ENCODE measurements at regions not wholly inside any gene's neighbourhood (a gene's known extent, or its start where the extent isn't known, plus 50 kb on each side); places are given as distances from the start of the nearest gene placed in this dataset.

- TF ChIP-seq, protein P1, sequence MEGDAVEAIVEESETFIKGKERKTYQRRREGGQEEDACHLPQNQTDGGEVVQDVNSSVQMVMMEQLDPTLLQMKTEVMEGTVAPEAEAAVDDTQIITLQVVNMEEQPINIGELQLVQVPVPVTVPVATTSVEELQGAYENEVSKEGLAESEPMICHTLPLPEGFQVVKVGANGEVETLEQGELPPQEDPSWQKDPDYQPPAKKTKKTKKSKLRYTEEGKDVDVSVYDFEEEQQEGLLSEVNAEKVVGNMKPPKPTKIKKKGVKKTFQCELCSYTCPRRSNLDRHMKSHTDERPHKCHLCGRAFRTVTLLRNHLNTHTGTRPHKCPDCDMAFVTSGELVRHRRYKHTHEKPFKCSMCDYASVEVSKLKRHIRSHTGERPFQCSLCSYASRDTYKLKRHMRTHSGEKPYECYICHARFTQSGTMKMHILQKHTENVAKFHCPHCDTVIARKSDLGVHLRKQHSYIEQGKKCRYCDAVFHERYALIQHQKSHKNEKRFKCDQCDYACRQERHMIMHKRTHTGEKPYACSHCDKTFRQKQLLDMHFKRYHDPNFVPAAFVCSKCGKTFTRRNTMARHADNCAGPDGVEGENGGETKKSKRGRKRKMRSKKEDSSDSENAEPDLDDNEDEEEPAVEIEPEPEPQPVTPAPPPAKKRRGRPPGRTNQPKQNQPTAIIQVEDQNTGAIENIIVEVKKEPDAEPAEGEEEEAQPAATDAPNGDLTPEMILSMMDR (IDR thresholded peaks at IDR 0.05; ENCODE audit: unreplicated experiment in 3 of 3): no peak
- Mint-ChIP-seq H3K4me1 (no peaks in the 10 kb centered on the region), H3K27me3 (ENCODE audit: low read depth) (no peaks in the 10 kb centered on the region), H3K9me3 (peaks cover 8% of the 10 kb centered on the region), H3K27ac (no peak overlapping the region), H3K4me3 (no peak overlapping the region), H3K36me3 (ENCODE audit: low read depth) (no peaks in the 10 kb centered on the region)
Observed at GRCh38 chr2:104952976-104953375, 84.9 kb upstream of the MRPS9 start.

DNA sequence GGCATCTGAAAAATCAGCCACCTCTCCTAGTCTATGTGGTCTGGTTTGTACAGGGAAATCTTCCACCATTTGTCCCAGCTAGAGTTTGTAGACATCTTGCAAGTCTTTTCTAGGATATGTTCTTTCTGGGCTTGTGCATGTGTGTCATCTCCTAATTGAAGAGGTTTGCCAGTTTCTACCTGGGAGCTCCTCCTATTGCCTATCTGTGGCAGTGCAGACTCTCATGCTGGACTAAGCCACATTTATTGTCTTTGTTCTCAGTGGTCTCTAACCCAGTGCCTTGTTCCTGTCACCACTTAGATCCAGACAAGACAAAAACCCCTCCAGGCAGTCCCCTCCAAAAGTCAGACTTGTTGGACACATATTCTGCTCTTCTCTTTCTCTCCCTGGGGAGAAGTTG, 72.0 kb upstream of the MRPS9 start:
- no peaks in the 10 kb centered on the region for H3K27me3 Mint-ChIP-seq (ENCODE audit: low read depth)
- TF ChIP-seq, protein P1 (IDR thresholded peaks at IDR 0.05; ENCODE audit: unreplicated experiment in 3 of 3): no peak
- H3K9me3 Mint-ChIP-seq: peaks cover 26% of the 10 kb centered on the region
- no peak overlapping the region for H3K4me3 Mint-ChIP-seq
- no peaks in the 10 kb centered on the region for H3K36me3 Mint-ChIP-seq (ENCODE audit: low read depth)
- no peaks in the 10 kb centered on the region for H3K4me1 Mint-ChIP-seq
- H3K27ac Mint-ChIP-seq: no peak overlapping the region

DNA sequence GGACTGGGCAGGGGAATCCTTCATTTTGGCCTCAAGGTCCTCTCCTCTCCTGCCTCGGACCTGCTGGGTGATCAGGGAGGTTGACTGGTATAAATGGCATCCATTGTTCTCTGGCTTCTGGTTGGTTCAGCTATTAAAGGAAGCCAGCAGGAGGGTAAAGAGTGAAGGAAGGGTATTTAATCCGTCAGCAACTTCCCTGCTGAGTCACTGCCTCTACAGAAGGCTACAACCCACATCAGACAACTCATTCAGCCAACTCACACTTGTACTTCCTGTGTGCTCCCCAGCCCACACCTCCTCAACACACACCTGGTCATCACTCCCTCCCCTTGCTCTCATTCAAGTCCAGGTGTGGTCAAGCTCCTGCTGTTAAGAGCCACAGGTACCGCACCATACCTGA, 68.3 kb upstream of the MRPS9 start:
- no peaks in the 10 kb centered on the region for H3K4me1 Mint-ChIP-seq
- H3K36me3 Mint-ChIP-seq (ENCODE audit: low read depth): no peaks in the 10 kb centered on the region
- H3K27ac Mint-ChIP-seq: no peak overlapping the region
- TF ChIP-seq, protein P1 (IDR thresholded peaks at IDR 0.05; ENCODE audit: unreplicated experiment in 3 of 3): no peak
- H3K9me3 Mint-ChIP-seq: peaks cover 9% of the 10 kb centered on the region
- H3K27me3 Mint-ChIP-seq (ENCODE audit: low read depth): peaks cover 3% of the 10 kb centered on the region
- H3K4me3 Mint-ChIP-seq: no peak overlapping the region

- H3K27me3 Mint-ChIP-seq (ENCODE audit: low read depth): peaks cover 7% of the 10 kb centered on the region
- H3K4me1 Mint-ChIP-seq: no peaks in the 10 kb centered on the region
Observed at GRCh38 chr2:104975371-104975770, 62.5 kb upstream of the MRPS9 start.

DNA sequence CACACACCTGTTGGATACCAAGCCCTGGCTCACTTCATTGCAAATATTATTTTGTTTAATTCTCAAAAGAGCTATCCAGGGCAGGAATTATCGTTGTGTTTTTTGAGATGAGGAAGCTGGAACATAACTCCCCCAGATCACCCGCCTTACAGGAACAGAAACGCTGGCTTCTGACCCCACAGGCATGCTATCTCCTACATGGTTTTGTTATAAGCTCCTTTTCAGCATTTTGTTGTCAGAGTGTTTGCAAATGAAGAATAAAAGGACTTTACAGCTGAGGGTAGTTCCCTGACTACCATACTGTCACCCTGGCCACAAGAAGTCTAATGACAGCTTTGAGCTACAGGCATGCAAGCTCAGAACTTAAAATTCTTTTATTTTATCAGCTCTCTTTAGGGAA, 62.0 kb upstream of the MRPS9 start:
- no peak overlapping the region for H3K4me3 Mint-ChIP-seq
- TF ChIP-seq, protein P1 (IDR thresholded peaks at IDR 0.05; ENCODE audit: unreplicated experiment in 3 of 3): no peak
- no peaks in the 10 kb centered on the region for H3K9me3 Mint-ChIP-seq
- H3K27ac Mint-ChIP-seq: no peak overlapping the region
- no peaks in the 10 kb centered on the region for H3K4me1 Mint-ChIP-seq
- H3K27me3 Mint-ChIP-seq (ENCODE audit: low read depth): peaks cover 7% of the 10 kb centered on the region
- no peaks in the 10 kb centered on the region for H3K36me3 Mint-ChIP-seq (ENCODE audit: low read depth)

More at GRCh38 chr2:104975371-104975770, 62.5 kb upstream of the MRPS9 start:
- Mint-ChIP-seq H3K9me3 (no peaks in the 10 kb centered on the region), H3K36me3 (ENCODE audit: low read depth) (no peaks in the 10 kb centered on the region), H3K4me3 (no peak overlapping the region), H3K27ac (no peak overlapping the region)
- TF ChIP-seq, protein P1 (IDR thresholded peaks at IDR 0.05; ENCODE audit: unreplicated experiment in 3 of 3): no peak

GRCh38 chr2:104976603-104977120, 61.2 kb upstream of the MRPS9 start:
- TF ChIP-seq, protein P1 (IDR thresholded peaks at IDR 0.05; ENCODE audit: unreplicated experiment in 3 of 3): peak in 1 of 3 experiments; percentile 8
- no peak overlapping the region for H3K4me3 Mint-ChIP-seq
- H3K4me1 Mint-ChIP-seq: no peaks in the 10 kb centered on the region
- no peaks in the 10 kb centered on the region for H3K9me3 Mint-ChIP-seq
- peaks cover 7% of the 10 kb centered on the region for H3K27me3 Mint-ChIP-seq (ENCODE audit: low read depth)
- H3K36me3 Mint-ChIP-seq (ENCODE audit: low read depth): no peaks in the 10 kb centered on the region
- H3K27ac Mint-ChIP-seq: no peak overlapping the region

Data from nephron (organoid).